DOHH2 (cell line): ENCODE measurements at regions not wholly inside any gene's neighbourhood (a gene's known extent, or its start where the extent isn't known, plus 50 kb on each side); places are given as distances from the start of the nearest gene placed in this dataset.

Experiments used
- H3F3A ChIP-seq: fragments of 200-600 bp; sonication (generic), shearing (Covaris generic); 2 replicates; pipeline ENCODE4 v1.6.0; 2016; ENCODE audit warnings: antibody characterized with exemption, mild to moderate bottlenecking; ENCODE audit not compliant: control insufficient read depth, insufficient read depth
- H3K27ac ChIP-seq: fragments of 200-600 bp; sonication (generic); 2 replicates; pipeline ENCODE4 v1.5.1; 2014; ENCODE audit warnings: low read depth, mild to moderate bottlenecking, low read length, moderate library complexity
- H3K27me3 ChIP-seq: fragments of 200-600 bp; sonication (generic); 2 replicates; pipeline ENCODE4 v1.6.1; 2014; ENCODE audit warnings: mild to moderate bottlenecking, low read length, mixed read lengths; ENCODE audit not compliant: control insufficient read depth
- H3K36me3 ChIP-seq: fragments of 200-600 bp; sonication (generic); 2 replicates; pipeline ENCODE4 v1.6.1; 2014; ENCODE audit warnings: mild to moderate bottlenecking, low read length, moderate library complexity, mixed read lengths; ENCODE audit not compliant: control insufficient read depth
- H3K4me1 ChIP-seq: fragments of 200-600 bp; sonication (generic); 2 replicates; pipeline ENCODE4 v1.6.1; 2014; ENCODE audit warnings: mild to moderate bottlenecking, low read length, mixed read lengths; ENCODE audit not compliant: control insufficient read depth
- H3K4me2 ChIP-seq: fragments of 200-600 bp; sonication (generic); 2 replicates; pipeline ENCODE4 v1.6.0; 2014; ENCODE audit warnings: mild to moderate bottlenecking, low read length, moderate library complexity
- H3K4me3 ChIP-seq: fragments of 200-600 bp; sonication (generic); 2 replicates; pipeline ENCODE4 v1.5.1; 2014; ENCODE audit warnings: mild to moderate bottlenecking, low read length, mixed read lengths
- H3K79me2 ChIP-seq: fragments of 200-600 bp; sonication (generic); 2 replicates; pipeline ENCODE4 v1.6.1; 2014; ENCODE audit warnings: mild to moderate bottlenecking, low read length, mixed read lengths; ENCODE audit not compliant: control insufficient read depth
- H3K9me2 ChIP-seq: fragments of 200-600 bp; sonication (generic); replicated peaks from 2 replicates; pipeline ENCODE4 v1.6.1; 2014; ENCODE audit warnings: mild to moderate bottlenecking, low read length, mixed read lengths; ENCODE audit not compliant: control insufficient read depth
- H3K9me3 ChIP-seq: fragments of 200-600 bp; sonication (generic); 2 replicates; pipeline ENCODE4 v1.6.1; 2014; ENCODE audit warnings: antibody characterized with exemption, low read length, mixed read lengths; ENCODE audit not compliant: control insufficient read depth, insufficient read depth
- H4K20me1 ChIP-seq: fragments of 200-600 bp; sonication (generic); 2 replicates; pipeline ENCODE4 v1.6.0; 2014; ENCODE audit warnings: low read depth, mild to moderate bottlenecking, antibody characterized with exemption, low read length, moderate library complexity; ENCODE audit not compliant: control insufficient read depth, insufficient read depth
- CTCF ChIP-seq: fragments of 200-600 bp; sonication (generic); IDR thresholded peaks from one replicate; pipeline ENCODE4 v1.5.1; 2014; ENCODE audit warnings: antibody characterized with exemption, mild to moderate bottlenecking, low read depth, low read length; ENCODE audit not compliant: poor library complexity, severe bottlenecking
- EZH2phosphoT487 ChIP-seq: fragments of 200-600 bp; sonication (generic); IDR thresholded peaks from 2 replicates; pipeline ENCODE4 v1.6.1; 2017; ENCODE audit warnings: borderline replicate concordance, mild to moderate bottlenecking, antibody characterized with exemption, low read length, moderate library complexity, mixed read lengths

GRCh38 chr9:90307167-90307833 lies 335.3 kb downstream of the DIRAS2 start:
- H3K36me3 ChIP-seq = no peaks in the 10 kb centered on the region
- H3K4me1 ChIP-seq = no peaks in the 10 kb centered on the region
- H4K20me1 ChIP-seq = no peaks in the 10 kb centered on the region
- no peak overlapping the region for H3K4me3 ChIP-seq
- no peaks in the 10 kb centered on the region for H3F3A ChIP-seq
- no peak overlapping the region for H3K27ac ChIP-seq
- no peak overlapping the region for H3K4me2 ChIP-seq
- no peaks in the 10 kb centered on the region for H3K79me2 ChIP-seq
- H3K9me2 ChIP-seq = no peaks in the 10 kb centered on the region
- TF ChIP-seq EZH2phosphoT487 = no peak
- TF ChIP-seq CTCF = no peak
- H3K9me3 ChIP-seq = no peaks in the 10 kb centered on the region
- peaks cover 3% of the 10 kb centered on the region; the same call in 1 of the 2 replicates for H3K27me3 ChIP-seq

GRCh38 chr9:90307891-90308290 lies 334.7 kb downstream of the DIRAS2 start:
- Histone ChIP-seq H3F3A (no peaks in the 10 kb centered on the region), H3K4me1 (no peaks in the 10 kb centered on the region), H3K9me3 (no peaks in the 10 kb centered on the region), H4K20me1 (no peaks in the 10 kb centered on the region), H3K9me2 (no peaks in the 10 kb centered on the region), H3K36me3 (no peaks in the 10 kb centered on the region), H3K27ac (no peak overlapping the region), H3K4me2 (no peak overlapping the region), H3K79me2 (no peaks in the 10 kb centered on the region), H3K4me3 (no peak overlapping the region), H3K27me3 (no peaks in the 10 kb centered on the region)
- TF ChIP-seq EZH2phosphoT487 (no peak), CTCF (no peak)

GRCh38 chr9:90308691-90309090 lies 333.9 kb downstream of the DIRAS2 start:
- no peaks in the 10 kb centered on the region for H3K9me2 ChIP-seq
- no peak overlapping the region for H3K4me3 ChIP-seq
- H3K36me3 ChIP-seq = no peaks in the 10 kb centered on the region
- no peak overlapping the region for H3K4me2 ChIP-seq
- H3K27me3 ChIP-seq = no peaks in the 10 kb centered on the region
- H3K4me1 ChIP-seq = no peaks in the 10 kb centered on the region
- H3K9me3 ChIP-seq = no peaks in the 10 kb centered on the region
- no peak overlapping the region for H3K27ac ChIP-seq
- no peaks in the 10 kb centered on the region for H4K20me1 ChIP-seq
- H3K79me2 ChIP-seq = no peaks in the 10 kb centered on the region
- H3F3A ChIP-seq = no peaks in the 10 kb centered on the region
- TF ChIP-seq EZH2phosphoT487 = no peak
- TF ChIP-seq CTCF = no peak
